KMS-11 (cell line): ENCODE measurements at regions not wholly inside any gene's neighbourhood (a gene's known extent, or its start where the extent isn't known, plus 50 kb on each side); places are given as distances from the start of the nearest gene placed in this dataset.

Source experiments
- H2AFZ ChIP-seq: fragments of 200-600 bp; sonication (generic); 2 replicates; pipeline ENCODE4 v1.6.1; 2016; ENCODE audit warnings: antibody characterized with exemption, mixed run types, low read depth
- H3K27ac ChIP-seq: fragments of 200-600 bp; sonication (generic); 2 replicates; pipeline ENCODE4 v1.6.1; 2016; ENCODE audit warnings: mild to moderate bottlenecking, mixed run types
- H3K27me3 ChIP-seq: fragments of 200-600 bp; sonication (generic); 2 replicates; pipeline ENCODE4 v1.6.1; 2017; ENCODE audit warnings: mild to moderate bottlenecking, low read depth, mixed run types, moderate library complexity; ENCODE audit not compliant: insufficient read depth
- H3K36me3 ChIP-seq: fragments of 200-600 bp; sonication (generic); 2 replicates; pipeline ENCODE4 v1.6.1; 2017; ENCODE audit warnings: mild to moderate bottlenecking, mixed run types; ENCODE audit not compliant: insufficient read depth
- H3K4me1 ChIP-seq: fragments of 200-600 bp; sonication (generic); 2 replicates; pipeline ENCODE4 v1.6.1; 2016; ENCODE audit warnings: mild to moderate bottlenecking, low read depth, mixed run types; ENCODE audit not compliant: poor library complexity, severe bottlenecking
- H3K4me2 ChIP-seq: fragments of 200-600 bp; sonication (generic); 2 replicates; pipeline ENCODE4 v1.7.0; 2016; ENCODE audit warnings: mild to moderate bottlenecking, mixed run types
- H3K4me3 ChIP-seq: fragments of 200-600 bp; sonication (generic); IDR thresholded peaks from 2 replicates; pipeline ENCODE4 v1.6.1; 2017; ENCODE audit warnings: low read depth, low read length, mixed read lengths; ENCODE audit not compliant: insufficient read depth
- H3K79me2 ChIP-seq: fragments of 200-600 bp; sonication (generic); 2 replicates; pipeline ENCODE4 v1.6.1; 2016; ENCODE audit warnings: low read depth, mixed run types; ENCODE audit not compliant: insufficient read depth
- H3K9ac ChIP-seq: fragments of 200-600 bp; sonication (generic); 2 replicates; pipeline ENCODE4 v1.6.1; 2016; ENCODE audit warnings: mild to moderate bottlenecking, mixed run types
- H4K20me1 ChIP-seq: fragments of 200-600 bp; sonication (generic); 2 replicates; pipeline ENCODE4 v1.6.1; 2016; ENCODE audit warnings: mild to moderate bottlenecking, mixed run types; ENCODE audit not compliant: insufficient read depth
- CTCF ChIP-seq: fragments of 200-600 bp; sonication (generic); conservative IDR thresholded peaks from 2 replicates; pipeline ENCODE4 v1.6.1; 2017; ENCODE audit warnings: low read depth, mild to moderate bottlenecking, antibody characterized with exemption, low read length, moderate library complexity, mixed read lengths

GRCh38 chr7:153522261-153522660, 529.9 kb upstream of the DPP6 start:
- Histone ChIP-seq H3K4me1 (no peaks in the 10 kb centered on the region), H3K27me3 (no peaks in the 10 kb centered on the region), H3K9ac (no peak overlapping the region), H3K4me2 (no peak overlapping the region), H2AFZ (no peak overlapping the region), H3K36me3 (no peaks in the 10 kb centered on the region), H3K27ac (no peak overlapping the region), H3K79me2 (no peaks in the 10 kb centered on the region), H4K20me1 (no peaks in the 10 kb centered on the region), H3K4me3 (no peak overlapping the region)
- no peak for TF ChIP-seq CTCF

GRCh38 chr7:153523320-153524015, 528.7 kb upstream of the DPP6 start:
- Histone ChIP-seq H3K4me1 (no peaks in the 10 kb centered on the region), H3K27ac (no peak overlapping the region), H3K9ac (no peak overlapping the region), H3K4me2 (no peak overlapping the region), H3K79me2 (no peaks in the 10 kb centered on the region), H3K4me3 (no peak overlapping the region), H3K27me3 (no peaks in the 10 kb centered on the region), H3K36me3 (no peaks in the 10 kb centered on the region), H2AFZ (no peak overlapping the region), H4K20me1 (no peaks in the 10 kb centered on the region)
- no peak for TF ChIP-seq CTCF

- H2AFZ ChIP-seq: no peak overlapping the region
- H3K4me2 ChIP-seq: no peak overlapping the region
- H3K4me3 ChIP-seq: no peak overlapping the region
- H3K36me3 ChIP-seq: no peaks in the 10 kb centered on the region
- H3K27me3 ChIP-seq: no peaks in the 10 kb centered on the region
- H3K9ac ChIP-seq: no peak overlapping the region
- no peak for TF ChIP-seq CTCF
- no peaks in the 10 kb centered on the region for H3K79me2 ChIP-seq
- H3K4me1 ChIP-seq: no peaks in the 10 kb centered on the region
- H3K27ac ChIP-seq: no peak overlapping the region
- H4K20me1 ChIP-seq: no peaks in the 10 kb centered on the region
These were observed 528.1 kb upstream of the DPP6 start for GRCh38 chr7:153524070-153524601.

GRCh38 chr7:153529100-153529499, 523.1 kb upstream of the DPP6 start:
- H3K27me3 ChIP-seq: no peaks in the 10 kb centered on the region
- no peaks in the 10 kb centered on the region for H3K36me3 ChIP-seq
- no peaks in the 10 kb centered on the region for H3K4me1 ChIP-seq
- no peaks in the 10 kb centered on the region for H3K79me2 ChIP-seq
- no peak overlapping the region for H3K9ac ChIP-seq
- no peak overlapping the region for H3K4me3 ChIP-seq
- H2AFZ ChIP-seq: no peak overlapping the region
- no peak overlapping the region for H3K4me2 ChIP-seq
- no peaks in the 10 kb centered on the region for H4K20me1 ChIP-seq
- no peak for TF ChIP-seq CTCF
- H3K27ac ChIP-seq: no peak overlapping the region
